GM19467 (cell line): ENCODE measurements at regions not wholly inside any gene's neighbourhood (a gene's known extent, or its start where the extent isn't known, plus 50 kb on each side); places are given as distances from the start of the nearest gene placed in this dataset.
"Not testable (repeated sequence)": the region's sequence is repeated elsewhere in the genome, so short reads cannot be mapped to it uniquely, and the experiment has no call there.

Experiments used
- ATAC-seq: cut with Tn5 transposase; IDR thresholded peaks from one replicate; pipeline ENCODE4 v1.9.1; 2021; ENCODE audit warnings: mild to moderate bottlenecking, moderate library complexity; ENCODE audit not compliant: unreplicated experiment

- ATAC-seq, result no peak
Observed at GRCh38 chr7:88615336-88615735, 144.2 kb upstream of the ZNF804B start.

GRCh38 chr7:88614736-88615135 lies 144.8 kb upstream of the ZNF804B start:
- ATAC-seq, result no peak

- no peak for ATAC-seq
Observed at GRCh38 chr7:88610942-88611341, 148.6 kb upstream of the ZNF804B start.

GRCh38 chr7:88600695-88601094 lies 158.8 kb upstream of the ZNF804B start:
- no peak for ATAC-seq

GRCh38 chr7:88599528-88599927 lies 160.0 kb upstream of the ZNF804B start:
- no peak for ATAC-seq

GRCh38 chr7:88597941-88598425 lies 161.5 kb upstream of the ZNF804B start:
- ATAC-seq, result no peak

- no peak for ATAC-seq
Observed at GRCh38 chr7:88590963-88591362, 168.5 kb upstream of the ZNF804B start.

GRCh38 chr7:88589927-88590326 lies 169.6 kb upstream of the ZNF804B start:
- no peak for ATAC-seq

- no peak for ATAC-seq
Observed at GRCh38 chr7:88586890-88587289, 172.6 kb upstream of the ZNF804B start.

GRCh38 chr7:88586219-88586618 lies 173.3 kb upstream of the ZNF804B start:
- ATAC-seq, result no peak

- ATAC-seq, result no peak
Observed at GRCh38 chr7:88576720-88577119, 182.8 kb upstream of the ZNF804B start.

GRCh38 chr7:88566162-88566729 lies 193.3 kb upstream of the ZNF804B start:
- no peak for ATAC-seq

- no peak for ATAC-seq
Observed at GRCh38 chr7:88565401-88565800, 194.1 kb upstream of the ZNF804B start.

- not testable (repeated sequence) for ATAC-seq
Observed at GRCh38 chr7:88556441-88556840, 203.1 kb upstream of the ZNF804B start.

GRCh38 chr7:88554847-88555246 lies 204.7 kb upstream of the ZNF804B start:
- ATAC-seq, result not testable (repeated sequence)

GRCh38 chr7:88548399-88548798 lies 211.1 kb upstream of the ZNF804B start:
- no peak for ATAC-seq

GRCh38 chr7:88546808-88547207 lies 212.7 kb upstream of the ZNF804B start:
- ATAC-seq, result no peak

- no peak for ATAC-seq
Observed at GRCh38 chr7:88545663-88546062, 213.8 kb upstream of the ZNF804B start.

- ATAC-seq, result no peak
Observed at GRCh38 chr7:88540012-88540411, 219.5 kb upstream of the ZNF804B start.

- no peak for ATAC-seq
Observed at GRCh38 chr7:88539518-88539917, 220.0 kb upstream of the ZNF804B start.

GRCh38 chr7:88523645-88524044 lies 217.0 kb upstream of the STEAP4 start:
- ATAC-seq, result no peak

- no peak for ATAC-seq
Observed at GRCh38 chr7:88522771-88523293, 216.1 kb upstream of the STEAP4 start.

GRCh38 chr7:88516429-88516828 lies 209.7 kb upstream of the STEAP4 start:
- ATAC-seq, result no peak
